MM.1S (cell line): ENCODE measurements at regions not wholly inside any gene's neighbourhood (a gene's known extent, or its start where the extent isn't known, plus 50 kb on each side); places are given as distances from the start of the nearest gene placed in this dataset.

Experiments used
- DNase-seq: peaks from one replicate; pipeline ENCODE4 v3.0.0-alpha.2; 2015
- H2AFZ ChIP-seq: fragments of 300-600 bp; sonication (generic); 2 replicates; pipeline ENCODE4 v1.6.0; 2016; ENCODE audit warnings: antibody characterized with exemption, low read length
- H3F3A ChIP-seq: fragments of 300-600 bp; sonication (generic); 2 replicates; pipeline ENCODE4 v1.6.1; 2016; ENCODE audit warnings: mild to moderate bottlenecking, antibody characterized with exemption, low read length, moderate library complexity, mixed read lengths; ENCODE audit not compliant: insufficient read depth
- H3K27ac ChIP-seq: fragments of 300-600 bp; sonication (generic); 2 replicates; pipeline ENCODE4 v1.5.1; 2016; ENCODE audit warnings: mild to moderate bottlenecking, low read length
- H3K27me3 ChIP-seq: fragments of 300-600 bp; sonication (generic); replicated peaks from 2 replicates; pipeline ENCODE4 v1.6.0; 2016; ENCODE audit warnings: low read length; ENCODE audit not compliant: insufficient read depth
- H3K36me3 ChIP-seq: fragments of 300-600 bp; sonication (generic); replicated peaks from 2 replicates; pipeline ENCODE4 v1.6.1; 2016; ENCODE audit warnings: mild to moderate bottlenecking, low read length, mixed read lengths; ENCODE audit not compliant: insufficient read depth
- H3K4me1 ChIP-seq: fragments of 300-600 bp; sonication (generic); 2 replicates; pipeline ENCODE4 v1.6.1; 2016; ENCODE audit warnings: low read length, mixed read lengths
- H3K4me2 ChIP-seq: fragments of 300-600 bp; sonication (generic); 2 replicates; pipeline ENCODE4 v1.6.0; 2016; ENCODE audit warnings: low read depth, low read length
- H3K4me3 ChIP-seq: fragments of 300-600 bp; sonication (generic); 2 replicates; pipeline ENCODE4 v1.5.1; 2016; ENCODE audit warnings: low read length, mixed read lengths
- H3K79me2 ChIP-seq: fragments of 300-600 bp; sonication (generic); 2 replicates; pipeline ENCODE4 v1.6.1; 2016; ENCODE audit warnings: mixed run types, low read length, mixed read lengths
- H3K9ac ChIP-seq: fragments of 300-600 bp; sonication (generic); 2 replicates; pipeline ENCODE4 v1.6.1; 2016; ENCODE audit warnings: low read length, mixed read lengths
- H3K9me2 ChIP-seq: fragments of 300-600 bp; sonication (generic); replicated peaks from 2 replicates; pipeline ENCODE4 v1.6.1; 2016; ENCODE audit warnings: mild to moderate bottlenecking, low read length, mixed read lengths; ENCODE audit not compliant: insufficient read depth
- H3K9me3 ChIP-seq: fragments of 300-600 bp; sonication (generic); replicated peaks from 2 replicates; pipeline ENCODE4 v1.6.1; 2016; ENCODE audit warnings: mild to moderate bottlenecking, low read length, mixed read lengths; ENCODE audit not compliant: insufficient read depth
- H4K20me1 ChIP-seq: fragments of 300-600 bp; sonication (generic); 2 replicates; pipeline ENCODE4 v1.6.1; 2016; ENCODE audit warnings: mild to moderate bottlenecking, low read length, moderate library complexity, mixed read lengths; ENCODE audit not compliant: insufficient read depth
- CTCF ChIP-seq: fragments of 300-600 bp; sonication (generic); IDR thresholded peaks from 2 replicates; pipeline ENCODE4 v1.5.1; 2016; ENCODE audit warnings: antibody characterized with exemption, low read length, mixed read lengths
- EZH2 ChIP-seq: fragments of 300-600 bp; sonication (generic); optimal IDR thresholded peaks from 2 replicates; pipeline ENCODE3; 2017; ENCODE audit warnings: low read depth, mild to moderate bottlenecking, antibody characterized with exemption, low read length, mixed read lengths
- EZH2phosphoT487 ChIP-seq: fragments of 300-600 bp; sonication (generic); IDR thresholded peaks from 2 replicates; pipeline ENCODE4 v1.6.1; 2018; ENCODE audit warnings: antibody characterized with exemption, low read length

GRCh38 chr3:147775411-147775810 lies 366.2 kb downstream of the ZIC1 start:
- no peak overlapping the region for H3K27ac ChIP-seq
- H3K9ac ChIP-seq = no peak overlapping the region
- H3K36me3 ChIP-seq = no peaks in the 10 kb centered on the region
- H3K4me1 ChIP-seq = no peaks in the 10 kb centered on the region
- H3F3A ChIP-seq = no peaks in the 10 kb centered on the region
- no peaks in the 10 kb centered on the region for H3K79me2 ChIP-seq
- no peak overlapping the region for H3K4me3 ChIP-seq
- H3K4me2 ChIP-seq = no peak overlapping the region
- DNase-seq = no peak
- no peak overlapping the region for H2AFZ ChIP-seq
- H3K9me2 ChIP-seq = no peaks in the 10 kb centered on the region
- no peak for TF ChIP-seq EZH2phosphoT487
- TF ChIP-seq CTCF = no peak
- TF ChIP-seq EZH2 = no peak
- H3K27me3 ChIP-seq = no peaks in the 10 kb centered on the region
- H3K9me3 ChIP-seq = no peaks in the 10 kb centered on the region
- H4K20me1 ChIP-seq = no peaks in the 10 kb centered on the region

GRCh38 chr3:147775816-147776530 lies 366.8 kb downstream of the ZIC1 start:
- Histone ChIP-seq H3K27ac (no peak overlapping the region), H3K9me2 (no peaks in the 10 kb centered on the region), H3K4me3 (no peak overlapping the region), H3K79me2 (no peaks in the 10 kb centered on the region), H3K27me3 (no peaks in the 10 kb centered on the region), H4K20me1 (no peaks in the 10 kb centered on the region), H3K9me3 (no peaks in the 10 kb centered on the region), H3K4me2 (no peak overlapping the region), H3K4me1 (no peaks in the 10 kb centered on the region), H2AFZ (no peak overlapping the region), H3K36me3 (no peaks in the 10 kb centered on the region), H3F3A (no peaks in the 10 kb centered on the region), H3K9ac (no peak overlapping the region)
- no peak for DNase-seq
- TF ChIP-seq CTCF (no peak), EZH2 (no peak), EZH2phosphoT487 (no peak)

GRCh38 chr3:147793841-147794240 lies 384.7 kb downstream of the ZIC1 start:
- Histone ChIP-seq H3K9ac (no peak overlapping the region), H3K27me3 (no peaks in the 10 kb centered on the region), H2AFZ (no peak overlapping the region), H3K9me3 (no peaks in the 10 kb centered on the region), H3K9me2 (no peaks in the 10 kb centered on the region), H3K36me3 (no peaks in the 10 kb centered on the region), H3K4me2 (no peak overlapping the region), H3K27ac (no peak overlapping the region), H3K4me3 (no peak overlapping the region), H3F3A (no peaks in the 10 kb centered on the region), H3K79me2 (no peaks in the 10 kb centered on the region), H4K20me1 (no peaks in the 10 kb centered on the region), H3K4me1 (no peaks in the 10 kb centered on the region)
- no peak for TF ChIP-seq EZH2
- no peak for TF ChIP-seq CTCF
- no peak for TF ChIP-seq EZH2phosphoT487
- DNase-seq = no peak
